Activated CD4-positive, alpha-beta T cell treated with anti-CD3 and anti-CD28 coated beads, Interleukin-10, Interleukin-2, amounts not matched to agents 100 ng/mL and 50 ng/mL, durations not matched to agents 16 hours and 8 hours (primary cell): ENCODE measurements at regions not wholly inside any gene's neighbourhood (a gene's known extent, or its start where the extent isn't known, plus 50 kb on each side); places are given as distances from the start of the nearest gene placed in this dataset.
"Not testable (repeated sequence)": the region's sequence is repeated elsewhere in the genome, so short reads cannot be mapped to it uniquely, and the experiment has no call there.

ENCODE experiments used
- DNase-seq: peaks from one replicate; pipeline ENCODE4 v3.0.0-alpha.2; 2020

- DNase-seq = no peak
These were observed 180.1 kb downstream of the SYK start for GRCh38 chr9:90981726-90982125.

- DNase-seq = no peak
These were observed 181.8 kb downstream of the SYK start for GRCh38 chr9:90983394-90983793.

- DNase-seq = no peak
These were observed 184.0 kb downstream of the SYK start for GRCh38 chr9:90985631-90986030.

DNA sequence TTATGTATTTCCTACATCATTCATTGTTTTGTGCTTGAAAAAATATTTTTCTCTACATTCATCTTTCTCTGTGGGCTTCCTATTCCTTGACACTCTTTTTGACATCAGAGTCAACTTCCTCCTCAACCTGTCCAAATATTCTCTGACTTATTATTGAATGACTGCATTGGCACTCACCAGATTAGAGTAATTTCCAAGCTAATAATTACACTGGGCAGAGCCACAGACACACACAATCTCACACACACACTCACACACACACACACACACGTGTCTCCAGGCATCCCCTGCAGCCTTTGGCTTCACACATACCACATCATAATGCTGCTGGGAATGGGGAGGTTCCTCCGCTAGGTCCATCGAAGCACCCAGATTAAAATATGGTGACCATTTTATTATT, 184.5 kb downstream of the SYK start:
- DNase-seq = no peak

DNA sequence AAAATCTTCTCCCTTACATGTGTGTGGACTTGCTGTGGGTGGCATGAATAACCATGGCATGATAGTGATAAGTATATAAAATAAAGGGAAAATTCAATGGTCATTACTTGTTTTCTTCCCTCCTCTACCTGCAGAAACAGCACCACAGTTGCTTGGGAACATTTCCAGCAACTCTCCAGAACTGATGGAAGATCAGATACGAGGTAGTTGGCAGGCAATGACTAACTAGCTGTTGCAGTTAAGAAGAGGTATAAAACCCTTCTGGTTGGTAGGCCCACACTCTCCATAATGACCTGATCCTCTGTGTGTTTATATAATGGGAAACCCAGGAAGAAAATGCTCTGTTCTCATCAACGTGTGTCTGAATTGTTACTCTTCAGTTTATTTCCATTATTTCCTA, 185.9 kb downstream of the SYK start:
- DNase-seq = no peak

DNA sequence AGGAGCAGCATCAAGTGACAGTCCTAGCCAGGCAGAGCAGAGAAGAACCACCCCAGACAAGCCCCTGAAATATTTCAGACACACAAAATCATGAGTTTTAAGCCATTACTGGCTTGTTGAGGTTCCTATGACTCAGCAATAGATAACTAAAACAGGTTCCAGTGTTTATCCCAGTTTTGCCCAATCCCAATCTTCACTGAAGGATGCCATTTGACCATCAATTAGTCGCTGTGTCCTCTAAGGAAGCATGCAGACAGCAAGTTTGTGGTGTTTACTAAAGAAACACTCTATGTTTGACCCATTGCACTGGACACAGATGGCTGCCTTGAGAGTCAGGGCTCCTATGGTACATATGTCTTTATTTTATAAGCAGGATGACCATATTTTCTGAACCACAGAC, 186.7 kb downstream of the SYK start:
- DNase-seq = no peak

GRCh38 chr9:90991953-90992352, 190.3 kb downstream of the SYK start:
- DNase-seq = no peak

GRCh38 chr9:90995516-90995915, 193.9 kb downstream of the SYK start:
- no peak for DNase-seq

GRCh38 chr9:90996154-90997065, 194.8 kb downstream of the SYK start:
- no peak for DNase-seq

GRCh38 chr9:90998573-90998972, 197.0 kb downstream of the SYK start:
- no peak for DNase-seq

GRCh38 chr9:90999425-91000397, 198.1 kb downstream of the SYK start:
- DNase-seq = no peak

DNA sequence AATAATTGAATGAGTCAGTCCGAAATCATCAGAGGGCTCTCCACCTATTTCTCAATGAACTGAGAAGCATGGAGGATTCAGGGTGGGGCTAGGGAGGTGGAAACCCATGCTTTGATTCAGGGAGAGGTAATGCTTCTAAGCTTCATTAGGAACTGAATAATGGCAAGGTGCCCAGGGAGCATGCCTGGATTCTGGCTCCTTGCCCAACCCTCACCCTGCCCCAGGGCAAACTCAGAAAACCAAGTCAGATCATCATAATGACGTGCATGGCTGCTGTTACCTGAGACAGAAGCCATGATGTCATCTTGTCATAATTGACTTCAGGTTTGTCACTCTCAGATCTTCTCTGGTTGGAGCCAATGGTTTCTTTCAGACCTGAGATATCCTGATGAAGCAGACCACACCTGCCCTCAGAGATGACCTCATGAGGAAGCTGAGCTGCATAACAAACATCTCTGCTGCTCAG, 199.6 kb downstream of the SYK start:
- no peak for DNase-seq

GRCh38 chr9:91004484-91004883, 202.9 kb downstream of the SYK start:
- DNase-seq = no peak

DNA sequence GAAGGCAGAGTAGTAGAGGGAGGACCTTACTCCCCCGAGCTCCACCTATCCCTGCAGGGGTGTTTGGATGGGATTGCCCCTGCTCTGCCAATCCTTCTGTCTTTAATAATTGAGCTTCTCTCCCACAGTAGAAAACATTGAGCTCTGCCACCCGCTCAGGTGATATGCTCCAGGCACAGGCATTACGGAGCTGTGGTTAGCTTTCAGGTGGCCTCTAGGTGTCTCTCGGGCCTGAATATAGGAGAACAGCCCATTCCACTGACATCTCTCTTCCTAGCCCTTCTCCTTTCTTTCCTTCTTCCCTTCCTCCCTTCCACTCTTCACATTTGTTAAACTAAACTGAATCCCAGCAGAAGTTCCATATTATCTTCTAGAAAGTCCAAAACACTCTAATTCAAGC, 203.4 kb downstream of the SYK start:
- DNase-seq = no peak

- no peak for DNase-seq
These were observed 204.4 kb downstream of the SYK start for GRCh38 chr9:91006046-91006445.

GRCh38 chr9:91008568-91008967, 206.9 kb downstream of the SYK start:
- DNase-seq = no peak

GRCh38 chr9:91011891-91012290, 210.3 kb downstream of the SYK start:
- DNase-seq = no peak

- DNase-seq = peak; percentile 78
These were observed 211.6 kb downstream of the SYK start for GRCh38 chr9:91012933-91013841.

DNA sequence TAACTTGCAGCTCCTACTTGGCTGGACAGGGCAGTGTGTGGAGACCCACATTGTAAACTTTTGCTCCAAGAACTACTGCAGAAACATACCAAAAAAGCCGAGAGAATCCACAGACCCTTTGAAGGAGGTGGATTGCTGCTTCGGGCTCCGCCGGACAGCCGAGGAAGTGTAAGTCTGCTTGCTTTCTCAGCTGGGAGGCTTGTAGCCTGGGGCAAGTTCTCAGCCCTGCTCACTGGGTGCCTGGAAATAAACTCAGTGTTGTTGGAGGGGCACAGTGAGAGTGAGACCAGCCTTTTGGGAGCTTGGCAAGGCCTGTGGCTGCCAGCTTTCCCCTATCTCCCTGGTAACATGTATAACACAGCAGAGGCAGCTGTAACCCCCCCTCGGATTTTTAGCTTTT, 215.6 kb downstream of the SYK start:
- no peak for DNase-seq

- not testable (repeated sequence) for DNase-seq
These were observed 218.3 kb downstream of the SYK start for GRCh38 chr9:91019871-91020270.

GRCh38 chr9:91021656-91022055, 220.0 kb downstream of the SYK start:
- peak; percentile 61 for DNase-seq

DNA sequence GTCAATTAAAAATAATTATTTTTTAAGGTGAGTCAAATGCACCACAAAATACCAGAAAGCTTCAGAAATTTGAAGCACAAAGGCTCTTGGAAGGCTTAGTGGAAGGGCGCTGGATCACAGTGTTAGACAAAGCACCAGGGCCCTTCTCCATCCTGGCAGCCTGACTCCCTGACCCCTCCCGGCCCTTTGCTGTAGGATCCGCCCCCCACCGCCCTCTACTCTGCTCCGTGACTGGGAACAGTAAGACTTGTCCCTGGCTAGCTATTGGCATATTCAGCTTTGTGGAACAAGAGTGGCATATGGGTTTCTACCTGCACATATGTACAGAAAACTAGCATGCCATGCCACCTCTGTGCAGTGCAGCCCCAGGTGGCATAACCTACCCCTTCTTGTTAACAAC, 222.1 kb downstream of the SYK start:
- no peak for DNase-seq

DNA sequence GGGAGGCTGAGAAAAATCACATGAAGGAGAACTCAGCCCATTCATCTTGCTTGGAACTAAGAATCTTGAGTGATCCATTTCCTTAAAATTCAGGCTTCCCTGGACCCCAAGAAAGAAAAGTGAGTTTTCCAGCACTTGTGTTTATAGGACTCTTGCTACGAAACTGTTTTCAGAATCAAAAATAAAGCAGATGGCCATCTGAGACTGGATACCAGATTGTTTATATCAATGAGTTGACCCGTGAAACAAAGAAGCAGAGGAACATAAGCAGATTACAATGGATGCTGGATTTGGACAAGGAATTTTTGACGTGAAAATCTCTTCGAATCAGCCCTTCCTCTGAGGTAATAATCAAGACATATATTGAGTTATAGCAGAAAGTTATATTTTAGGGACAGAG, 223.2 kb downstream of the SYK start:
- DNase-seq = no peak
